SK-N-SH (cell line): ENCODE measurements at regions not wholly inside any gene's neighbourhood (a gene's known extent, or its start where the extent isn't known, plus 50 kb on each side); places are given as distances from the start of the nearest gene placed in this dataset.

Experiments
- CTCF ChIA-PET: fragments of 300-600, 350-600 bp; formaldehyde crosslinking; extraction: SDS; loops from one replicate; lab custom pipeline; 2021; lab: Yijun Ruan, JAX
- POLR2A ChIA-PET: fragments of 350-600 bp; sonication (Branson Sonifier 250); formaldehyde crosslinking; extraction: SDS; loops from one replicate; lab custom pipeline; 2020; ENCODE audit warnings: antibody characterized with exemption, inconsistent platforms; lab: Yijun Ruan, JAX
- DNase-seq: peaks from one replicate; pipeline ENCODE4 v3.0.0; 2012
- H2AFZ ChIP-seq: fragments of 200-600 bp; sonication (generic); 2 replicates; pipeline ENCODE4 v1.8.1; 2016; ENCODE audit warnings: antibody characterized with exemption, mild to moderate bottlenecking, low read depth
- H3F3A ChIP-seq: fragments of 200-600 bp; sonication (generic); replicated peaks from 2 replicates; pipeline ENCODE3; 2016; ENCODE audit warnings: antibody characterized with exemption, mild to moderate bottlenecking; ENCODE audit not compliant: insufficient read depth
- H3K27ac ChIP-seq, 2 experiments: fragments of 200-500 bp in 1 of 2; fragments of 200-600 bp in 1 of 2; sonication (Bioruptor generic) in 1 of 2; sonication (generic), shearing (Covaris generic) in 1 of 2; 2 replicates each; pipeline versions ENCODE4 v1.5.1 to v1.6.1; 2014 to 2016; ENCODE audit warnings: low read depth in 2 of 2, inconsistent platforms in 1 of 2, low read length in 1 of 2, mild to moderate bottlenecking in 1 of 2, mixed read lengths in 1 of 2
- H3K27me3 ChIP-seq: fragments of 200-600 bp; sonication (generic), shearing (Covaris generic); 2 replicates; pipeline ENCODE4 v1.6.1; 2016; ENCODE audit warnings: mixed run types; ENCODE audit not compliant: insufficient read depth
- H3K36me3 ChIP-seq, 2 experiments: fragments of 200-500 bp in 1 of 2; fragments of 200-600 bp in 1 of 2; sonication (Bioruptor generic) in 1 of 2; sonication (generic) in 1 of 2; replicated peaks in 1 of 2; 2 replicates each; pipeline versions ENCODE3 to v1.5.1; 2014 to 2016; ENCODE audit warnings: low read length in 1 of 2, mild to moderate bottlenecking in 1 of 2; ENCODE audit not compliant: insufficient read depth in 2 of 2, control insufficient read depth in 1 of 2
- H3K4me1 ChIP-seq, 2 experiments: fragments of 200-500 bp in 1 of 2; fragments of 200-600 bp in 1 of 2; sonication (Bioruptor generic) in 1 of 2; sonication (generic), shearing (Covaris generic) in 1 of 2; 2 replicates each; pipeline versions ENCODE4 v1.5.1 to v1.6.1; 2014 to 2016; ENCODE audit warnings: low read depth in 1 of 2, low read length in 1 of 2, mixed run types in 1 of 2; ENCODE audit not compliant: insufficient read depth in 2 of 2, control insufficient read depth in 1 of 2
- H3K4me2 ChIP-seq: fragments of 200-600 bp; sonication (generic), shearing (Covaris generic); 2 replicates; pipeline ENCODE4 v1.6.1; 2017; ENCODE audit warnings: mixed run types
- H3K4me3 ChIP-seq, 2 experiments: fragments of 200-500 bp in 1 of 2; fragments of 200-600 bp in 1 of 2; sonication (Bioruptor generic) in 1 of 2; sonication (generic), shearing (Covaris generic) in 1 of 2; 2 replicates each; pipeline versions ENCODE4 v1.5.1 to v1.8.1; 2014 to 2016; ENCODE audit warnings: low read depth in 2 of 2, inconsistent platforms in 1 of 2, low read length in 1 of 2, mild to moderate bottlenecking in 1 of 2, mixed read lengths in 1 of 2, moderate library complexity in 1 of 2
- H3K79me2 ChIP-seq: fragments of 200-600 bp; sonication (generic); 2 replicates; pipeline ENCODE4 v1.8.1; 2017; ENCODE audit warnings: mild to moderate bottlenecking; ENCODE audit not compliant: insufficient read depth
- H3K9ac ChIP-seq: fragments of 200-600 bp; sonication (generic); 2 replicates; pipeline ENCODE4 v1.6.1; 2017; ENCODE audit warnings: mixed run types
- H3K9me2 ChIP-seq: fragments of 200-600 bp; sonication (generic); 2 replicates; pipeline ENCODE4 v1.6.1; 2017; ENCODE audit warnings: mixed run types
- H3K9me3 ChIP-seq: fragments of 200-600 bp; sonication (generic); 2 replicates; pipeline ENCODE4 v1.6.1; 2017; ENCODE audit warnings: mixed run types, mild to moderate bottlenecking, moderate library complexity
- H4K20me1 ChIP-seq: fragments of 200-600 bp; sonication (generic); 2 replicates; pipeline ENCODE4 v1.6.1; 2017; ENCODE audit warnings: mild to moderate bottlenecking, mixed run types; ENCODE audit not compliant: insufficient read depth
- CTCF ChIP-seq: fragments of 200-600 bp; sonication (generic); IDR thresholded peaks from 2 replicates; pipeline ENCODE4 v1.6.1; 2017; ENCODE audit warnings: antibody characterized with exemption, mild to moderate bottlenecking, moderate library complexity
- ELF1 ChIP-seq: IDR thresholded peaks from 2 replicates; pipeline ENCODE4 v1.4.0; 2012
- EP300 ChIP-seq, 2 experiments: IDR thresholded peaks; 2 replicates each; pipeline versions ENCODE4 v1.4.0 to v1.6.1; 2012; ENCODE audit warnings: borderline replicate concordance in 1 of 2, low read depth in 1 of 2, low read length in 1 of 2
- FOXJ3 ChIP-seq: sonication (generic); formaldehyde crosslinking; IDR thresholded peaks from 2 replicates; pipeline ENCODE4 v1.5.1; 2020; ENCODE audit warnings: mild to moderate bottlenecking, missing genetic modification reagents
- JUND ChIP-seq: IDR thresholded peaks from 2 replicates; pipeline ENCODE4 v1.4.0; 2012
- MEF2A ChIP-seq: IDR thresholded peaks from 2 replicates; pipeline ENCODE4 v1.4.0; 2012; ENCODE audit warnings: low read depth, borderline replicate concordance
- MXI1 ChIP-seq: IDR thresholded peaks from 2 replicates; pipeline ENCODE4 v1.6.1; 2012; ENCODE audit warnings: mild to moderate bottlenecking, low read depth, low read length, improper control_type of control experiment
- RFX5 ChIP-seq: IDR thresholded peaks from 2 replicates; pipeline ENCODE4 v1.6.1; 2012; ENCODE audit warnings: mild to moderate bottlenecking, improper control_type of control experiment, low read length
- RXRA ChIP-seq: IDR thresholded peaks from 2 replicates; pipeline ENCODE4 v1.4.0; 2012; ENCODE audit warnings: low read depth, mild to moderate bottlenecking, borderline replicate concordance
- TAF1 ChIP-seq: IDR thresholded peaks from 2 replicates; pipeline ENCODE4 v1.6.1; 2012; ENCODE audit warnings: low read depth, mild to moderate bottlenecking, low read length, moderate library complexity, borderline replicate concordance
- TCF12 ChIP-seq: IDR thresholded peaks from 2 replicates; pipeline ENCODE4 v1.4.0; 2012
- YY1 ChIP-seq: IDR thresholded peaks from 2 replicates; pipeline ENCODE4 v1.4.0; 2012; ENCODE audit warnings: low read depth, mild to moderate bottlenecking
- WGBS: methylation state at CpG from one replicate; pipeline ENCODE4 v1.1.6; 2017; ENCODE audit warnings: low lambda C conversion rate; 5-methylcytosine and 5-hydroxymethylcytosine counted together
- TF ChIP-seq, protein P1 (sequence below): IDR thresholded peaks from 2 replicates; pipeline ENCODE4; 2012

- Histone ChIP-seq H3K4me1 (peaks cover 0 to 11% of the 10 kb centered on the region in 2 experiments; a peak in 1 of 4 replicates), H3F3A (no peaks in the 10 kb centered on the region), H4K20me1 (no peaks in the 10 kb centered on the region), H3K4me3 (no peak overlapping the region), H3K9ac (no peak overlapping the region), H3K36me3 (no peaks in the 10 kb centered on the region), H3K9me2 (no peaks in the 10 kb centered on the region), H3K27me3 (no peaks in the 10 kb centered on the region), H2AFZ (no peak overlapping the region), H3K27ac (no peak overlapping the region), H3K79me2 (no peaks in the 10 kb centered on the region), H3K9me3 (no peaks in the 10 kb centered on the region)
- POLR2A ChIA-PET, result no interaction called here
- 13% methylated on average over 1 of the region's 2 CpGs for WGBS
- no peak for DNase-seq
- TF ChIP-seq CTCF, result no peak
- no peak for TF ChIP-seq RXRA
- no peak for TF ChIP-seq YY1
- TF ChIP-seq RFX5, result no peak
- no peak for TF ChIP-seq TAF1
- TF ChIP-seq MEF2A, result no peak
- TF ChIP-seq EP300 (IDR thresholded peaks at IDR 0.05; ENCODE audit: borderline replicate concordance in 1 of 2, low read depth in 1 of 2, low read length in 1 of 2), result no peak
- TF ChIP-seq ELF1, result no peak
- TF ChIP-seq FOXJ3 (CRISPR knock-in tag), result no peak
- TF ChIP-seq TCF12, result no peak
- no peak for TF ChIP-seq JUND
- TF ChIP-seq, protein P1, sequence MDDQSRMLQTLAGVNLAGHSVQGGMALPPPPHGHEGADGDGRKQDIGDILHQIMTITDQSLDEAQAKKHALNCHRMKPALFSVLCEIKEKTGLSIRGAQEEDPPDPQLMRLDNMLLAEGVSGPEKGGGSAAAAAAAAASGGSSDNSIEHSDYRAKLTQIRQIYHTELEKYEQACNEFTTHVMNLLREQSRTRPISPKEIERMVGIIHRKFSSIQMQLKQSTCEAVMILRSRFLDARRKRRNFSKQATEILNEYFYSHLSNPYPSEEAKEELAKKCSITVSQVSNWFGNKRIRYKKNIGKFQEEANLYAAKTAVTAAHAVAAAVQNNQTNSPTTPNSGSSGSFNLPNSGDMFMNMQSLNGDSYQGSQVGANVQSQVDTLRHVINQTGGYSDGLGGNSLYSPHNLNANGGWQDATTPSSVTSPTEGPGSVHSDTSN, result no peak
- TF ChIP-seq, all 33 proteins: peak for 0
- no peak overlapping the region for H3K4me2 ChIP-seq
- CTCF ChIA-PET, result interaction anchor here (0.9 kb wide), 1 partner anchor 17 kb away, joined by 3 read pairs; no protein-coding TSS in a partner anchor
These were observed 148.1 kb upstream of the CTTNBP2NL start for GRCh38 chr1:112247961-112248360.

GRCh38 chr1:112250892-112251291 is 145.1 kb upstream of the CTTNBP2NL start:
- Histone ChIP-seq H3K9ac (no peak overlapping the region), H3K4me2 (peak overlapping the region; percentile 59; the same call in 1 of the 2 replicates), H3K4me1 (peaks cover 0 to 11% of the 10 kb centered on the region in 2 experiments; a peak in 1 of 4 replicates), H3K27ac (no peak overlapping the region; a peak in 1 of 4 replicates), H2AFZ (peak overlapping the region; percentile 14; the same call in 1 of the 2 replicates), H3K79me2 (no peaks in the 10 kb centered on the region), H3K9me3 (no peaks in the 10 kb centered on the region), H3K36me3 (no peaks in the 10 kb centered on the region), H4K20me1 (no peaks in the 10 kb centered on the region), H3K27me3 (no peaks in the 10 kb centered on the region; the same call in 1 of the 2 replicates), H3K9me2 (no peaks in the 10 kb centered on the region), H3K4me3 (no peak overlapping the region), H3F3A (no peaks in the 10 kb centered on the region)
- POLR2A ChIA-PET, result no interaction called here
- CTCF ChIA-PET, result no interaction called here
- WGBS, result 44% methylated on average over 2 of the region's 2 CpGs
- TF ChIP-seq CTCF (no peak), MEF2A (no peak), RXRA (no peak), MXI1 (no peak)
- TF ChIP-seq, protein P1, result no peak
- no peak for DNase-seq
